ENCODE measurements at regions not wholly inside any gene's neighbourhood (a gene's known extent, or its start where the extent isn't known, plus 50 kb on each side); places are given as distances from the start of the nearest gene placed in this dataset.

DNA sequence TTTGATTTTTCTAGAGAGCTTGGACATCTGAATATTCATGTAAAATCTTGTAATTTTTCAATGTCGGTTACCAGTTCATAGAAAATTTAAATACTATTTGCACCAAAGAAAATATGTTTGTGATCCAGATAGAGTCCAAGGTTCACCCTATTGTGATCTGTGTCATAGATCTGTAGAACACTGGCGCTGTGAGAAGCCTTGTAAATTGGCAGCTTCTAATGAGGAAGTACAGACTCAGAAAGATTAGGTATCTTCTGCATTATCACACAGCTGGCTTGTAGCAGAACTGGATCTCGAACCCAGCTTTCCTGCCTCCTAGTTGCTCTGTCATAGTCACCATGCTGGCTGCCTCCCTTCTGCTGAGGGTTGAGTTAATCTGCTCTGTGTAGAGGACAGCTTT is 106.5 kb upstream of the PAK3 start:
- H3K4me3 ChIP-seq = no peak overlapping the region
- H3K27me3 ChIP-seq = no peaks in the 10 kb centered on the region
- no peaks in the 10 kb centered on the region for H3K4me1 ChIP-seq (ENCODE audit: low read depth)
- no peak for DNase-seq (ENCODE audit: low read depth in 1 of 2, low spot score in 1 of 2)
- TF ChIP-seq, protein P1, sequence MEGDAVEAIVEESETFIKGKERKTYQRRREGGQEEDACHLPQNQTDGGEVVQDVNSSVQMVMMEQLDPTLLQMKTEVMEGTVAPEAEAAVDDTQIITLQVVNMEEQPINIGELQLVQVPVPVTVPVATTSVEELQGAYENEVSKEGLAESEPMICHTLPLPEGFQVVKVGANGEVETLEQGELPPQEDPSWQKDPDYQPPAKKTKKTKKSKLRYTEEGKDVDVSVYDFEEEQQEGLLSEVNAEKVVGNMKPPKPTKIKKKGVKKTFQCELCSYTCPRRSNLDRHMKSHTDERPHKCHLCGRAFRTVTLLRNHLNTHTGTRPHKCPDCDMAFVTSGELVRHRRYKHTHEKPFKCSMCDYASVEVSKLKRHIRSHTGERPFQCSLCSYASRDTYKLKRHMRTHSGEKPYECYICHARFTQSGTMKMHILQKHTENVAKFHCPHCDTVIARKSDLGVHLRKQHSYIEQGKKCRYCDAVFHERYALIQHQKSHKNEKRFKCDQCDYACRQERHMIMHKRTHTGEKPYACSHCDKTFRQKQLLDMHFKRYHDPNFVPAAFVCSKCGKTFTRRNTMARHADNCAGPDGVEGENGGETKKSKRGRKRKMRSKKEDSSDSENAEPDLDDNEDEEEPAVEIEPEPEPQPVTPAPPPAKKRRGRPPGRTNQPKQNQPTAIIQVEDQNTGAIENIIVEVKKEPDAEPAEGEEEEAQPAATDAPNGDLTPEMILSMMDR (IDR thresholded peaks at IDR 0.05; ENCODE audit: low read depth, low read length) = no peak
- H3K36me3 ChIP-seq = no peaks in the 10 kb centered on the region
- no peaks in the 10 kb centered on the region for H3K9me3 ChIP-seq (ENCODE audit: low read depth)
- no peak overlapping the region for H3K27ac ChIP-seq

DNA sequence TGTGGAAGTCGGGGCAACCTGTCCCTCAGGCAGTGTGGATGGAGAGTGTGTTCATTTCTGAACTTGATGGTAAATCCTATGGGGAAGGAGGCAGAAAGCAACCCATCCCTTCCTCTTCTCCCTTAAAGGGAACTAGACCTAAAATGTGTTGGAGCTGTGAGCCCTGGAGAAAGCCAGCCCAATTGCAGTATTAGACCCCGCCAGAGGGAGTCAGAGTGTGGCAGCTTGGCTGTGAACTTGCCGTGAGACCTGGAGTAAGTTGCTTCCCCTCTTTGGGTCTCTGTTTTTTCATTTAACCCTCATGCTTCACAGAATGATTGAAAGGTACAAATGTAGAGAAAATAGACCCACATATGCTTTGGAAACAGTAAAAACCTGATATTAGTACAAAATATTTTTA is 108.7 kb upstream of the PAK3 start:
- DNase-seq (ENCODE audit: low read depth in 1 of 2, low spot score in 1 of 2) = peak; percentile 1 to 15
- no peaks in the 10 kb centered on the region for H3K27me3 ChIP-seq
- TF ChIP-seq, protein P1 (IDR thresholded peaks at IDR 0.05; ENCODE audit: low read depth, low read length) = peak; percentile 18
- no peak overlapping the region for H3K4me3 ChIP-seq
- no peaks in the 10 kb centered on the region for H3K36me3 ChIP-seq
- no peaks in the 10 kb centered on the region for H3K4me1 ChIP-seq (ENCODE audit: low read depth)
- no peaks in the 10 kb centered on the region for H3K9me3 ChIP-seq (ENCODE audit: low read depth)
- no peak overlapping the region for H3K27ac ChIP-seq

DNA sequence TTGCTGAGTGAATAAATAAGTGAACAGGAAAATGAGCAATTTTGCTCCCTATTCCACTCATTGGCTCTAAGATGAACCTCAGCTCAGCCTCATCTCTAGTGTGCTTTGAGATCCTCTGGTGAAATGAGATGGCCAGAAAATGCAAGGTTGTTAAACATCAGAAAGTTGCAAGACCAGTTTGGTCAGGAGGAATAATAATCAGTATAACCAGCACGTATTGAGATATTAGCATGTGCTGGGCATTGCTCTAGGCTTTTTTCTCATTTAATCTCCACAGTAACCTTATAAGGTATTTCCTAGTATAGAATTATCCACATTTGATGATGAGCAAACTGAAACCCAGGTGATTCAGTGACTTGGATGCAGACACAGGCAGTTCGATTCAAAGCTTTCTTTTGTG is 110.5 kb upstream of the PAK3 start:
- TF ChIP-seq, protein P1 (IDR thresholded peaks at IDR 0.05; ENCODE audit: low read depth, low read length) = no peak
- H3K4me3 ChIP-seq = no peak overlapping the region
- H3K9me3 ChIP-seq (ENCODE audit: low read depth) = no peaks in the 10 kb centered on the region
- no peaks in the 10 kb centered on the region for H3K36me3 ChIP-seq
- no peak for DNase-seq (ENCODE audit: low read depth in 1 of 2, low spot score in 1 of 2)
- no peak overlapping the region for H3K27ac ChIP-seq
- H3K27me3 ChIP-seq = no peaks in the 10 kb centered on the region
- H3K4me1 ChIP-seq (ENCODE audit: low read depth) = no peaks in the 10 kb centered on the region

DNA sequence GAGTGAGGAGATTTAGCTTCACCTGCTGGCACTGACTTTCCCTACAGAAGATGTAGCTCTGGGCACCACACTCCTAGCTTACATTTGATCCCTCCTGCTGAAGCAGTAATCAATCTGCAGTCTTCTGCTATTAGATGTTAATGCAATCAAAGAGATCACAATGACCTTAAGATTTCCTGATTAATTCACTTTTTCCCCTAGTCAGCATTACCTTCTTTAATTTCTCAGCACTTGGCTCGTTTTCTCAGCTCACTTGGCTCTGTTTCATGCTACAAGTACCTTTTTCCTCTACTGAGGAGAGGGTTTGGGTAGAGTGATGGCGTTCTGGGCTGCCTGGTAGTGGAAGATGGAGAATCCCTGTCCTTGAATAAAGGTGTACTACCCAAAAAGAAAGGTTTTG is 113.0 kb upstream of the PAK3 start:
- Histone ChIP-seq H3K27ac (no peak overlapping the region), H3K27me3 (no peaks in the 10 kb centered on the region), H3K4me3 (no peak overlapping the region), H3K9me3 (ENCODE audit: low read depth) (no peaks in the 10 kb centered on the region), H3K4me1 (ENCODE audit: low read depth) (no peaks in the 10 kb centered on the region), H3K36me3 (no peaks in the 10 kb centered on the region)
- DNase-seq (ENCODE audit: low read depth in 1 of 2, low spot score in 1 of 2) = no peak
- TF ChIP-seq, protein P1 (IDR thresholded peaks at IDR 0.05; ENCODE audit: low read depth, low read length) = no peak

DNA sequence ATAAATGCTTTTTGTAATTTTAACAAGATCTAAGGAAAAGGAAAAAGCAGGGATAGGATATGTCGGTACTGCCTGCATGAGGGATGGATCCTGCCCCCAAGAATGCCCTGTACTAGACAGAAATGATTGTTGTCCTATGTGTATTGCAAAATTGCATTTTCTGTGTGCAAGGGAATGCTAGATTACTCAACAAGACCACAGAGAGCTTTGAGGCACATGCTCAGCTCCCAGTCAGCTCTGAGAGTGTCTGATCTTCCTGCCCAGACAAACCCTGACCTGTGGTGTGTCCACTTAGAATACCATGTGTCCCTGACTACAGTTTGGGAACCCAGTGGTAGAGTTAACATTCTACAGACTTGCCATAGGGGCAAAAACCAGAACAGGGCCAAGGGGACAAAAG is 129.2 kb upstream of the PAK3 start:
- DNase-seq (ENCODE audit: low read depth in 1 of 2, low spot score in 1 of 2) = peak in 1 of 2 donors; percentile 13
- TF ChIP-seq, protein P1 (IDR thresholded peaks at IDR 0.05; ENCODE audit: low read depth, low read length) = no peak
- H3K9me3 ChIP-seq (ENCODE audit: low read depth) = no peaks in the 10 kb centered on the region
- H3K27ac ChIP-seq = no peak overlapping the region
- no peaks in the 10 kb centered on the region for H3K27me3 ChIP-seq
- H3K4me1 ChIP-seq (ENCODE audit: low read depth) = no peaks in the 10 kb centered on the region
- no peaks in the 10 kb centered on the region for H3K36me3 ChIP-seq
- no peak overlapping the region for H3K4me3 ChIP-seq

DNA sequence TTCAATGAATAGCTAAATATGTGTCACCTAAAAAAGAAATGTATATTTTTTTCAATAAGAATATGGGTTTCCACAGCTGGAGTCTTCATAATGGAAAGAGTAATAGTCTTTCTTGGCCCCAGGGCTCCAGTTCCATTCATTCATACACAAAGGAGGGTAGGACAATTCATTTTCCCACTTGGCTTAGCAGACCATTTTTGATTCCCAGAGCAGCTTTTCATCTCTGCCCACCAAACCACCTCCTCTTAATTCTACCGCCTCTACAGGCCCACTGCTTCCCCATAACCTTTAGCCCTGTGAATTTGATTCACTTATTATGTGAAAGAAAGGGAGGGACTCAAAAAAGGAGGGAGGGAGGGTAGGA is 129.9 kb upstream of the PAK3 start:
- H3K9me3 ChIP-seq (ENCODE audit: low read depth) = no peaks in the 10 kb centered on the region
- H3K36me3 ChIP-seq = no peaks in the 10 kb centered on the region
- no peak overlapping the region for H3K4me3 ChIP-seq
- H3K4me1 ChIP-seq (ENCODE audit: low read depth) = no peaks in the 10 kb centered on the region
- no peak overlapping the region for H3K27ac ChIP-seq
- TF ChIP-seq, protein P1 (IDR thresholded peaks at IDR 0.05; ENCODE audit: low read depth, low read length) = no peak
- no peak for DNase-seq (ENCODE audit: low read depth in 1 of 2, low spot score in 1 of 2)
- no peaks in the 10 kb centered on the region for H3K27me3 ChIP-seq

Data from cardiac muscle cell (in vitro differentiated cells and primary cell).